ENCODE measurements at regions not wholly inside any gene's neighbourhood (a gene's known extent, or its start where the extent isn't known, plus 50 kb on each side); places are given as distances from the start of the nearest gene placed in this dataset.

DNA sequence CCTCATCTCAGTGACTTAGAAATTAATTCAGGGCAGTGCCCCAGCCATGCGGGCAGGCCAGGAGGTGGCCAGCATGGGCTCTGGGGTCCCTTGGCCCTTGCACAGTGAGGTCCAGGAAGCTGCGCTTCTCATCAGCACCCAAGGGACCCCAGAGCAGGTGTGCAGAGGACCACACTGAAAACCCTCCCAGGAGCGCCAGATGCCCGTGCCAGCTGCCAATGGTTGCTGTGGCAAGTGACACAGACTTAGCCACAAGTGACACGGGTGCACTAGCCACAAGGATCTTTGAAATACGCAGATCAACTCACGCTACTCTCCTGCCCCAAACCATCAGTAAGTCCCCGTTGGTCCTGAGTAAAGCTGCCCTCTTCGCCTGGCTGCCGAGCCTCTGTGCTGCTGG lies 88.1 kb downstream of the ERMARD start:
- DNase-seq: no peak

- DNase-seq: no peak
Observed at GRCh38 chr6:169839029-169839481, 87.6 kb downstream of the ERMARD start.

DNA sequence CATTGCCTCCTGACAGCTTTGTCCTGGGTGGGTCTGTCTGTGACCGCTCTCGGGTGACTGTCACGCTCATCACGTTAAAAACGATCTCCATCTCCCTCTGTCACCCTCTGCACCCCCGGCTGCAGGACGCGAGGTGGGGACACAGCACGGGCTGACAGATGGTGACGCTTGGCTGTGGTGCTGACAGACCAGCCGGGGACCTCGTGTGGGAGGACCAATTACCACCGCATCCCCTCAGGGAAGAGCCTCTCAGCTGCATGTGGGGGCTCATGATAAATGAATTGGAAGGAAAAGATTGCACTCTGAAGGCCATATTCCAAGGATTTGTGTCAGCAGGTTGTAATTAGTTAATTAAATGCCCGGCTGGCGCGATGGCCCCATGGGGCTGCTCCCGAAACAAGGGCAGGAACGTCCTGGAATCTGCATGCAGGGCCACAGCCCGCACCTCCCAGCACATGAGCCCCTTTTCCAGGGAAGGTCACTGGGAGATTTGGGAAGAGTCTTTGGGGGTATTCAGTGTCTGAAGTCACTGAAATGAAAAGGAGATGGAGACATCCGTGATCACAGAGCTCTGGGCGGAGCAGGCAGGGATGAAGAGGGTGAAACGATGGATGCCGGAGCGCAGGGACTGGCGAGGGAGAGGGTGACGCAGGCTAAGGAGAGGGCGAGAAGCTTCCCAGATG lies 87.1 kb downstream of the ERMARD start:
- DNase-seq: no peak

DNA sequence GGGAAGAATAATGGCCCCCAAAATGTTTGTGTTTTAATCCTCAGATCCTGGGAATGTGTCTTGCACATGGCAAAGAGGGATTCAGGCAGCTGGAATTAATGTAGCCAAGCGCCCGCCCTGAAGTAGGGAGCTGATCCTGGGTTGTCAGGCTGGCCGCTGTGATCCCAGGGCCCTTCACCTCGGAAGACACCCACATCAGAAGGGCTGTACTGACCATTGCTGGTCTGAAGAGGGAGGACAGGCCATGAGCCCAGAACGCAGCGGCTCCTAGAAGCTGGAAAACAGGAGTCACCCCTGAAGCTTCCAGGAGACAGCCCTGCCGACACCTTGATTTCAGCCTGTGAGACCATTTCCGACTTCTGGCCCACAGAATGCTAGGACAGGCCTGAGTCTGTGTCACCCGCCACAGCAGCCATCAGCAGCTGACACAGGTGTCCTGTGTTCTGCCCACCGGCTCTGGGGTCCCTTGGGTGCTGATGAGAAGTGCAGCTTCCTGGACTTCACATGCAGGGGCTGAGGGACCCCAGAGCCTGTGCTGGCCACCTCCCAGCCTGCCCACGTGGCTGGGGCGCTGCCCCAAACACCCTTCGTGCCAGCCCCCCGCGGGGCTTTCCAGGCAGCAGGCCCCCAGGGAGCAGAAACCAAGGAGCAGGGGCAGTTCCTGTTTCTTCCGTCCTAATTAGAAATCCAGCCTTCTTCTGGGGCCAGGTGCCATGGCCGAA lies 86.3 kb downstream of the ERMARD start:
- DNase-seq: no peak

DNA sequence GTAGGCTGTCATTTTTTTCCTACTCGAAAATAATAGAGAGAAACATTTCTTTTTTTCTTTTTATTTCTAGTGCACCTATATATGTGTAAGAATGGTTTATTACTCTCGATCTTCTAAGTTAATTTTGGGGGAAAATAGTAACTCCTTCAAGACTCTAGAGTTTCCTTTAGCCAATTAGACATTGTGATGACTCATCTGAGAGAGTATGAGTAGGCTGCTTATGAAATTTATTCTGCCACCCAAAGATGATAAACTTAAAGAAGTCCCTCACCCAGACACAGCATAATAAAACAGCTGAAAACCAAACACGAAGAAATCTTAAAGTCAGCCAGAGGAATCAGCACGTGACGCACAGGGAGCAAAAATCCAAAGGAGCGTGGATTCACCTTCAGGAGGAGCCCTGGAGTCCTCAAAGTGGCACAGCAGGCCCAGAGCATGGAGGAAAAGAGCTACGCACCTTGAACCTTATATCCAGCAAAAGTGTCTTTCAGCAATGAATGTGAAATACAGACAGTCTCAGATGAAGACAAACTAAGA lies 81.9 kb downstream of the ERMARD start:
- DNase-seq: no peak

DNA sequence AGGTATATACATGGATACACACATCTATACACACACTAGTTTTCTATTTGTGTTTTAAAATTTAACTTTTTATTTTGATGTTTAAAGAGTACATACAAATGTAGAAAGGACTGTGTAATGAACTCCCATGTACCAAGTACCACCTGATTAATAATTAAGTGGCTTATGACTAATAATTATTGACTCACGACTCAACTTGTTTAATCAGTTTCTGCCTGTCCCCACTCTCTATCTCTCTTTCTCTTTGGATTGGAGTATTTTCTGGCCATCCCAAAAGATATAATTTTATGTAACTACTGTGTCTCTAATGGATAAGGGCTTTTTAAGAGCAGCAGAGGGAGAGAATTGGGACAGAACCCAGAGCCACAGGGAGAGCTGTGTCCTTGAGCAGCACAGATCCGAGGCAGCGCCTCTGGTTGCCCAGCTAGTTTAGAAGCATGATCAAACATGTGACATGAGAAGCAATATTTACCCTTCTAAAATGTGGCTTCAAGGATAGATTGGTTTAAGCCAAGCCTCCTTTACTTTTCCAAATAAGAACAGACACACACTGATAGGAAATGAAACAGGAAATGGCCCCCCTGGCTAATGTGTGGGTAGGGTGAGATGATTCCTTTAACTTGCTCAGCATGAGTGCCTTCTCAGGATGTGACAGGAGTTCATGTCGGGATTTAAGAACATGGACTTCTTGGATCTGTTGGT lies 81.0 kb downstream of the ERMARD start:
- DNase-seq: no peak

DNA sequence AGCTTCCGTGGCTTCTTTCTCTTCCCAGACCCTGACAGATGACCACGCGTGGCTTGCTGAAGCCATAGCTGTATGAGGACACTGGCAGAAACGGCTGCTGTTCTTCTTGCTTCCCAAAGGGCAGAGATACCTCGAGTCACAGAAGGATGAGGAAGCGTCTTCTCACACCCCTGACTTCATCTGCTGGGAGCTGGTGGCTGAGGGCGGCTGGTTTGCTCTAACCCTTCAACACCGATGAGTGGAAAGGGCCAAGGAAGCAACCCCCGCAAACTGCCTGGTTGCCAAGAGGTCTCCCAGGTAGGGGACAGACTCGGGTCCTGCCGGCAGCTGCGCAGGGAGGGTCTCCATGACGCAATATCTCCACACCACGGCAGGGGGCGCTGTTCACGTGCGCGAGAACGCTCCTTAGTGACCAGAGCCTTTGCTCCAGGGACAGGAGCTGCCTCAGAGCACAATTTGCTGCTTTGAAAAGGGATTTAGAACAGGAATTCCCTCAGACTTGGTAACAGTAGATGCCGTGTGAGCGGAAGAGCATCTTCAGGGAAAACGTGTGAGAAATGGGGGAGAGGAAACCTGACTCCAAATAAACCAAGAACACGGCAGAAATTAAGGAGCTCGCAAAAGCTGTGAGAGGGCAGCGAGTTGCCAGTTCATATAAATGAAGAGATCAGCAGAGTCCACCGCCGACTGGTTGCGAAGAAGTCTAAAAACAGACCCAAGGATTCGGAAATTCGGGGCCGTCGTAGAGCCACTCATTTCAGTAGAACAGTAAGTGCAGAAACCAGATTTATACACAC lies 80.2 kb downstream of the ERMARD start:
- peak; percentile 52 for DNase-seq

Data from hematopoietic multipotent progenitor cell treated with erythropoietin and hydrocortisone succinate and interleukin-3 and kit ligand, for 8 days (in vitro differentiated cells).